AG04450 (cell line): ENCODE measurements at regions not wholly inside any gene's neighbourhood (a gene's known extent, or its start where the extent isn't known, plus 50 kb on each side); places are given as distances from the start of the nearest gene placed in this dataset.

Source experiments
- CTCF ChIA-PET: fragments of 300-600, 350-600 bp; formaldehyde crosslinking; extraction: SDS; loops from one replicate; lab custom pipeline; 2022; ENCODE audit warnings: antibody characterized with exemption, inconsistent platforms; lab: Charles Lee
- POLR2A ChIA-PET: fragments of 350-600 bp; formaldehyde crosslinking; extraction: SDS; loops from one replicate; lab custom pipeline; 2021; ENCODE audit warnings: antibody characterized with exemption, inconsistent platforms; lab: Yijun Ruan, JAX
- DNase-seq: peaks from one replicate; pipeline ENCODE4 v3.0.0-alpha.2; 2011; ENCODE audit warnings: low read depth, low spot score
- H3K27ac ChIP-seq: one replicate; pipeline ENCODE4 v1.5.1; 2012; ENCODE audit warnings: low read depth, low read length, control low read depth
- H3K27me3 ChIP-seq: one replicate; pipeline ENCODE4 v1.6.0; 2012; ENCODE audit warnings: low read length; ENCODE audit not compliant: control insufficient read depth, insufficient read depth
- H3K4me3 ChIP-seq: 2 replicates; pipeline ENCODE4 v1.5.1; 2011; ENCODE audit warnings: mild to moderate bottlenecking, low read depth, low read length, control low read depth
- H3K9me3 ChIP-seq: 2 replicates; pipeline ENCODE4 v1.5.1; 2012; ENCODE audit warnings: low read length; ENCODE audit not compliant: control insufficient read depth, insufficient read depth
- CTCF ChIP-seq: IDR thresholded peaks from 2 replicates; pipeline ENCODE4 v1.5.1; 2011; ENCODE audit warnings: low read depth, low read length, control low read depth, inconsistent platforms

- ChIA-PET CTCF (no interaction called here), POLR2A (no interaction called here)
- no peak overlapping the region for H3K27ac ChIP-seq
- peaks cover 1% of the 10 kb centered on the region for H3K27me3 ChIP-seq
- no peak for TF ChIP-seq CTCF
- no peak for DNase-seq
- no peak overlapping the region for H3K4me3 ChIP-seq
- H3K9me3 ChIP-seq, result no peaks in the 10 kb centered on the region
Measured at GRCh38 chr3:124174476-124174875, 182.6 kb upstream of the ROPN1 start.

- DNase-seq, result no peak
- no peaks in the 10 kb centered on the region for H3K9me3 ChIP-seq
- H3K27me3 ChIP-seq, result no peaks in the 10 kb centered on the region
- no peak overlapping the region for H3K27ac ChIP-seq
- ChIA-PET CTCF (no interaction called here), POLR2A (no interaction called here)
- TF ChIP-seq CTCF, result no peak
- no peak overlapping the region for H3K4me3 ChIP-seq
Measured at GRCh38 chr3:124174910-124175874, 183.3 kb upstream of the ROPN1 start.

GRCh38 chr3:124177071-124177470 lies 185.1 kb upstream of the ROPN1 start:
- Histone ChIP-seq H3K4me3 (no peak overlapping the region), H3K27me3 (peaks cover 4% of the 10 kb centered on the region), H3K27ac (no peak overlapping the region), H3K9me3 (no peaks in the 10 kb centered on the region; the same call in 1 of the 2 replicates)
- POLR2A ChIA-PET, result no interaction called here
- TF ChIP-seq CTCF, result no peak
- CTCF ChIA-PET, result no interaction called here
- DNase-seq, result no peak

DNA sequence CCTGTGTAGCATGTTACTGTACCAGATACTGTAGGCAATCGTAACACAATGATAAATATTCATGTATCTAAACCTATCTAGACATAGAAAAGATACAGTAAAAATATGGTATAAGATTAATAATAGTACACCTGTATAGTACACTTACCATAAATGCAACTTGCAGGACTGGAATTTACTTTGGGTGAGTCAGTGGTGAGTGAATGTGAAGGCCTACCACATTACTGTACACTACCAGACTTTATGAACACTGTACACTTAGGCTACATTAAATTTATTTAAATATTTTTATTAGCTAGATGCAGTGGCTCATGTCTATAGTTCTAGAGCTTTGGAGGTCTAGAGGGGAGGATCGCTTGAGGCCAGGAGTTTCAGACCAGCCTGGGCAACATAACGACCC lies 186.6 kb upstream of the ROPN1 start:
- TF ChIP-seq CTCF, result no peak
- no peak for DNase-seq
- Histone ChIP-seq H3K27me3 (peaks cover 4% of the 10 kb centered on the region), H3K9me3 (no peaks in the 10 kb centered on the region; the same call in 1 of the 2 replicates), H3K27ac (no peak overlapping the region), H3K4me3 (no peak overlapping the region)
- ChIA-PET POLR2A (no interaction called here), CTCF (no interaction called here)

GRCh38 chr3:124200407-124200806 lies 208.5 kb upstream of the ROPN1 start:
- Histone ChIP-seq H3K4me3 (no peak overlapping the region), H3K27me3 (peaks cover 35% of the 10 kb centered on the region), H3K27ac (no peak overlapping the region), H3K9me3 (no peaks in the 10 kb centered on the region)
- ChIA-PET POLR2A (no interaction called here), CTCF (no interaction called here)
- TF ChIP-seq CTCF, result no peak
- DNase-seq, result no peak
